Liver (tissue), 8 donors: ENCODE measurements at regions not wholly inside any gene's neighbourhood (a gene's known extent, or its start where the extent isn't known, plus 50 kb on each side); places are given as distances from the start of the nearest gene placed in this dataset.

ENCODE experiments used
- DNase-seq: peaks from one replicate; pipeline ENCODE4 v3.0.0-alpha.2; 2017; ENCODE audit warnings: low spot score
- H3K27ac ChIP-seq, 2 donors: one replicate each; pipeline ENCODE4 v1.7.0; 2013; ENCODE audit warnings: inconsistent platforms in 2 of 2, low read length in 2 of 2, control low read depth in 1 of 2, low read depth in 1 of 2, mild to moderate bottlenecking in 1 of 2
- H3K27me3 ChIP-seq, 4 donors: one replicate each; pipeline versions ENCODE4 v1.6.1 to v1.7.0; 2013; ENCODE audit warnings: low read length in 3 of 4, inconsistent platforms in 1 of 4, mild to moderate bottlenecking in 1 of 4, moderate library complexity in 1 of 4; ENCODE audit not compliant: control insufficient read depth in 4 of 4, insufficient read depth in 4 of 4
- H3K36me3 ChIP-seq, 4 donors: one replicate each; pipeline versions ENCODE4 v1.6.1 to v1.7.0; 2013; ENCODE audit warnings: low read length in 3 of 4, mild to moderate bottlenecking in 3 of 4, low read depth in 1 of 4, moderate library complexity in 1 of 4; ENCODE audit not compliant: control insufficient read depth in 4 of 4, insufficient read depth in 3 of 4
- H3K4me1 ChIP-seq, 4 donors: one replicate each; pipeline versions ENCODE4 v1.6.1 to v1.7.0; 2013; ENCODE audit warnings: low read length in 3 of 4, mild to moderate bottlenecking in 3 of 4, moderate library complexity in 1 of 4; ENCODE audit not compliant: control insufficient read depth in 4 of 4, insufficient read depth in 4 of 4
- H3K4me3 ChIP-seq, 3 donors: one replicate each; pipeline versions ENCODE4 v1.6.1 to v1.7.0; 2013; ENCODE audit warnings: low read length in 3 of 3, control low read depth in 1 of 3, low read depth in 1 of 3, mild to moderate bottlenecking in 1 of 3
- H3K9ac ChIP-seq, 2 donors: one replicate each; pipeline ENCODE4 v1.7.0; 2013; ENCODE audit warnings: low read length in 2 of 2, mild to moderate bottlenecking in 2 of 2, moderate library complexity in 2 of 2, control low read depth in 1 of 2, low read depth in 1 of 2
- H3K9me3 ChIP-seq, 4 donors: one replicate each; pipeline versions ENCODE4 v1.6.1 to v1.7.0; 2013; ENCODE audit warnings: low read length in 3 of 4; ENCODE audit not compliant: control insufficient read depth in 4 of 4
- EGR1 ChIP-seq, 2 donors: IDR thresholded peaks; 2 replicates each; pipeline ENCODE4 v1.6.1; 2016 to 2018; ENCODE audit warnings: antibody characterized with exemption in 2 of 2, low read depth in 2 of 2
- FOXA1 ChIP-seq: IDR thresholded peaks from 2 replicates; pipeline ENCODE4 v1.6.1; 2016; ENCODE audit warnings: antibody characterized with exemption
- FOXA2 ChIP-seq: IDR thresholded peaks from 2 replicates; pipeline ENCODE4 v1.6.1; 2016; ENCODE audit warnings: antibody characterized with exemption
- GABPA ChIP-seq, 2 donors: IDR thresholded peaks in 1 of 2; conservative IDR thresholded peaks in 1 of 2; 2 replicates each; pipeline ENCODE4 v1.6.1; 2016; ENCODE audit warnings: antibody characterized with exemption in 2 of 2, mild to moderate bottlenecking in 1 of 2, moderate library complexity in 1 of 2
- HNF4A ChIP-seq, 2 donors: conservative IDR thresholded peaks; 2 replicates each; pipeline ENCODE4 v1.6.1; 2016; ENCODE audit warnings: antibody characterized with exemption in 2 of 2, mild to moderate bottlenecking in 2 of 2
- HNF4G ChIP-seq: IDR thresholded peaks from 2 replicates; pipeline ENCODE4 v1.6.1; 2016; ENCODE audit warnings: antibody characterized with exemption
- JUND ChIP-seq, 2 donors: IDR thresholded peaks; 2 replicates each; pipeline ENCODE4 v1.6.1; 2016; ENCODE audit warnings: antibody characterized with exemption in 2 of 2
- NR2F2 ChIP-seq: IDR thresholded peaks from 2 replicates; pipeline ENCODE4 v1.6.1; 2016; ENCODE audit warnings: antibody characterized with exemption
- RAD21 ChIP-seq, 2 donors: IDR thresholded peaks; 2 replicates each; pipeline ENCODE4 v1.6.1; 2016; ENCODE audit warnings: antibody characterized with exemption in 2 of 2, mild to moderate bottlenecking in 2 of 2
- RXRA ChIP-seq, 2 donors: IDR thresholded peaks; 2 replicates each; pipeline ENCODE4 v1.6.1; 2017 to 2018; ENCODE audit warnings: antibody characterized with exemption in 2 of 2, mild to moderate bottlenecking in 1 of 2
- SP1 ChIP-seq: IDR thresholded peaks from 2 replicates; pipeline ENCODE4 v1.6.1; 2018; ENCODE audit warnings: antibody characterized with exemption, mild to moderate bottlenecking
- TAF1 ChIP-seq: conservative IDR thresholded peaks from 2 replicates; pipeline ENCODE4 v1.6.1; 2016; ENCODE audit warnings: antibody characterized with exemption, mild to moderate bottlenecking
- YY1 ChIP-seq: IDR thresholded peaks from 2 replicates; pipeline ENCODE4 v1.6.1; 2016; ENCODE audit warnings: antibody characterized with exemption, mild to moderate bottlenecking
- WGBS: extraction: QIAGEN DNeasy Blood & Tissue Kit; methylation state at CpG from one replicate; pipeline ENCODE4 v1.1.7; 2013; 5-methylcytosine and 5-hydroxymethylcytosine counted together
- TF ChIP-seq, protein P1 (sequence below): fragments of 150-350 bp; IDR thresholded peaks from 2 replicates; pipeline ENCODE4 v1.5.1; 2017; ENCODE audit warnings: improper control_type of control experiment, low read depth, low read length; ENCODE audit not compliant: missing input control
- TF ChIP-seq, protein P2 (sequence below): IDR thresholded peaks from 2 replicates; pipeline ENCODE4 v1.6.1; 2016; ENCODE audit warnings: antibody characterized with exemption
- TF ChIP-seq, protein P3 (sequence below): IDR thresholded peaks from 2 replicates; pipeline ENCODE4 v1.6.1; 2016; ENCODE audit warnings: antibody characterized with exemption
- TF ChIP-seq, protein P4 (sequence below): IDR thresholded peaks from 2 replicates; pipeline ENCODE4 v1.6.1; 2016; ENCODE audit warnings: antibody characterized with exemption, mild to moderate bottlenecking
- TF ChIP-seq, protein P5 (sequence below): IDR thresholded peaks from 2 replicates; pipeline ENCODE4 v1.6.1; 2016; ENCODE audit warnings: antibody characterized with exemption
- donor health status: healthy.
- donor health status: healthy.
- donor health status: healthy.
- donor health status: healthy.
- donor health status: healthy.

DNA sequence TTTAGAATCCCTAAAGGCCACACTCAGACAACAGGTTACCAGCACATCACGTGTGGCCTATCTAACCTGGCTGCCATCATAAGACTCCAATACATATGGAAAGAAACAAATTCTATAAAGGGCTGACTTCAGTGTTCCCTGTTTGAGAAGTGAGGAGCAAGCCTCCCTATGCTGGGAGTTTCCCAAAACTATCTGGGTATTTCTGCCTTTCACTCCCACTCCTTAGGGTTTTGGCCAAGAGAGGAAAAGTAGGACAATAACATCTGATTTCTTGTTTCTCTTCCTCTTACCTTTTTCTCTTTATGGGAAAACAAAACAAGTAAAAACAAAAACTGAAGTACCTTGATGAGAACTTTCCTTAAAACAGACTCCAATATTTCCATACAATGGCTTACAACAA, 121.5 kb upstream of the COL8A1 start:
- Histone ChIP-seq H3K27ac (no peak overlapping the region), H3K4me1 (no peaks in the 10 kb centered on the region), H3K9me3 (no peaks in the 10 kb centered on the region), H3K36me3 (no peaks in the 10 kb centered on the region), H3K27me3 (no peaks in the 10 kb centered on the region), H3K4me3 (no peak overlapping the region), H3K9ac (no peak overlapping the region)
- DNase-seq = no peak
- TF ChIP-seq, protein P1, sequence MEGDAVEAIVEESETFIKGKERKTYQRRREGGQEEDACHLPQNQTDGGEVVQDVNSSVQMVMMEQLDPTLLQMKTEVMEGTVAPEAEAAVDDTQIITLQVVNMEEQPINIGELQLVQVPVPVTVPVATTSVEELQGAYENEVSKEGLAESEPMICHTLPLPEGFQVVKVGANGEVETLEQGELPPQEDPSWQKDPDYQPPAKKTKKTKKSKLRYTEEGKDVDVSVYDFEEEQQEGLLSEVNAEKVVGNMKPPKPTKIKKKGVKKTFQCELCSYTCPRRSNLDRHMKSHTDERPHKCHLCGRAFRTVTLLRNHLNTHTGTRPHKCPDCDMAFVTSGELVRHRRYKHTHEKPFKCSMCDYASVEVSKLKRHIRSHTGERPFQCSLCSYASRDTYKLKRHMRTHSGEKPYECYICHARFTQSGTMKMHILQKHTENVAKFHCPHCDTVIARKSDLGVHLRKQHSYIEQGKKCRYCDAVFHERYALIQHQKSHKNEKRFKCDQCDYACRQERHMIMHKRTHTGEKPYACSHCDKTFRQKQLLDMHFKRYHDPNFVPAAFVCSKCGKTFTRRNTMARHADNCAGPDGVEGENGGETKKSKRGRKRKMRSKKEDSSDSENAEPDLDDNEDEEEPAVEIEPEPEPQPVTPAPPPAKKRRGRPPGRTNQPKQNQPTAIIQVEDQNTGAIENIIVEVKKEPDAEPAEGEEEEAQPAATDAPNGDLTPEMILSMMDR = no peak
- TF ChIP-seq HNF4G (no peak), HNF4A (conservative IDR thresholded peaks at IDR 0.05) (no peak), RXRA (IDR thresholded peaks at IDR 0.05) (no peak), FOXA1 (no peak), EGR1 (IDR thresholded peaks at IDR 0.05; ENCODE audit: low read depth in 2 of 2) (no peak), TAF1 (no peak), RAD21 (IDR thresholded peaks at IDR 0.05) (no peak), NR2F2 (no peak), SP1 (no peak), FOXA2 (no peak), JUND (IDR thresholded peaks at IDR 0.05) (no peak), GABPA (IDR thresholded peaks at IDR 0.05 in 1 of 2, conservative IDR thresholded peaks at IDR 0.05 in 1 of 2) (no peak), YY1 (no peak)
- TF ChIP-seq, protein P2, sequence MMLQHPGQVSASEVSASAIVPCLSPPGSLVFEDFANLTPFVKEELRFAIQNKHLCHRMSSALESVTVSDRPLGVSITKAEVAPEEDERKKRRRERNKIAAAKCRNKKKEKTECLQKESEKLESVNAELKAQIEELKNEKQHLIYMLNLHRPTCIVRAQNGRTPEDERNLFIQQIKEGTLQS = no peak
- TF ChIP-seq, protein P3, sequence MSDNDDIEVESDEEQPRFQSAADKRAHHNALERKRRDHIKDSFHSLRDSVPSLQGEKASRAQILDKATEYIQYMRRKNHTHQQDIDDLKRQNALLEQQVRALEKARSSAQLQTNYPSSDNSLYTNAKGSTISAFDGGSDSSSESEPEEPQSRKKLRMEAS = no peak
- TF ChIP-seq, protein P4, sequence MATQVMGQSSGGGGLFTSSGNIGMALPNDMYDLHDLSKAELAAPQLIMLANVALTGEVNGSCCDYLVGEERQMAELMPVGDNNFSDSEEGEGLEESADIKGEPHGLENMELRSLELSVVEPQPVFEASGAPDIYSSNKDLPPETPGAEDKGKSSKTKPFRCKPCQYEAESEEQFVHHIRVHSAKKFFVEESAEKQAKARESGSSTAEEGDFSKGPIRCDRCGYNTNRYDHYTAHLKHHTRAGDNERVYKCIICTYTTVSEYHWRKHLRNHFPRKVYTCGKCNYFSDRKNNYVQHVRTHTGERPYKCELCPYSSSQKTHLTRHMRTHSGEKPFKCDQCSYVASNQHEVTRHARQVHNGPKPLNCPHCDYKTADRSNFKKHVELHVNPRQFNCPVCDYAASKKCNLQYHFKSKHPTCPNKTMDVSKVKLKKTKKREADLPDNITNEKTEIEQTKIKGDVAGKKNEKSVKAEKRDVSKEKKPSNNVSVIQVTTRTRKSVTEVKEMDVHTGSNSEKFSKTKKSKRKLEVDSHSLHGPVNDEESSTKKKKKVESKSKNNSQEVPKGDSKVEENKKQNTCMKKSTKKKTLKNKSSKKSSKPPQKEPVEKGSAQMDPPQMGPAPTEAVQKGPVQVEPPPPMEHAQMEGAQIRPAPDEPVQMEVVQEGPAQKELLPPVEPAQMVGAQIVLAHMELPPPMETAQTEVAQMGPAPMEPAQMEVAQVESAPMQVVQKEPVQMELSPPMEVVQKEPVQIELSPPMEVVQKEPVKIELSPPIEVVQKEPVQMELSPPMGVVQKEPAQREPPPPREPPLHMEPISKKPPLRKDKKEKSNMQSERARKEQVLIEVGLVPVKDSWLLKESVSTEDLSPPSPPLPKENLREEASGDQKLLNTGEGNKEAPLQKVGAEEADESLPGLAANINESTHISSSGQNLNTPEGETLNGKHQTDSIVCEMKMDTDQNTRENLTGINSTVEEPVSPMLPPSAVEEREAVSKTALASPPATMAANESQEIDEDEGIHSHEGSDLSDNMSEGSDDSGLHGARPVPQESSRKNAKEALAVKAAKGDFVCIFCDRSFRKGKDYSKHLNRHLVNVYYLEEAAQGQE = no peak
- TF ChIP-seq, protein P5, sequence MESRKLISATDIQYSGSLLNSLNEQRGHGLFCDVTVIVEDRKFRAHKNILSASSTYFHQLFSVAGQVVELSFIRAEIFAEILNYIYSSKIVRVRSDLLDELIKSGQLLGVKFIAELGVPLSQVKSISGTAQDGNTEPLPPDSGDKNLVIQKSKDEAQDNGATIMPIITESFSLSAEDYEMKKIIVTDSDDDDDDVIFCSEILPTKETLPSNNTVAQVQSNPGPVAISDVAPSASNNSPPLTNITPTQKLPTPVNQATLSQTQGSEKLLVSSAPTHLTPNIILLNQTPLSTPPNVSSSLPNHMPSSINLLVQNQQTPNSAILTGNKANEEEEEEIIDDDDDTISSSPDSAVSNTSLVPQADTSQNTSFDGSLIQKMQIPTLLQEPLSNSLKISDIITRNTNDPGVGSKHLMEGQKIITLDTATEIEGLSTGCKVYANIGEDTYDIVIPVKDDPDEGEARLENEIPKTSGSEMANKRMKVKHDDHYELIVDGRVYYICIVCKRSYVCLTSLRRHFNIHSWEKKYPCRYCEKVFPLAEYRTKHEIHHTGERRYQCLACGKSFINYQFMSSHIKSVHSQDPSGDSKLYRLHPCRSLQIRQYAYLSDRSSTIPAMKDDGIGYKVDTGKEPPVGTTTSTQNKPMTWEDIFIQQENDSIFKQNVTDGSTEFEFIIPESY = no peak
- 83% methylated on average over 1 of the region's 1 CpG for WGBS

DNA sequence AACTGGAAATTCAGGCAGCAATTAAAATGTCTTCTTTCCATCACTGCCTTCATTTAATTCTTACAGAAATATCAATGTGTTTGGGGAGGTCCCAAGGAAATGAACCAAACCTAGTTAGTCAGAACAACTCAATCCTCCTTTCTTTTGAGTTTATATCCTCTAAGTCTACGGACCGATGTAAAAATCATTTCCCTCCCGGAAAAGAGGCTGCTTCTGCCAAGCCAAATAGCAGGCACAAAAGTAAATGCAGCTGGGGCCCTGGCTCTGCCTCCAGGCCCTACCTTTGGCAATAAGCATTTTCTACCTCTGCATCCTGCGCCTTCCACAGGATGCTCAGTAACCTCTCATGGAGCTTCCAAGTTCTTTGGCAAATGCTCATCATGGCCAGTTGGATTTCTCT, 122.5 kb upstream of the COL8A1 start:
- WGBS = 84% methylated on average over 4 of the region's 4 CpGs
- Histone ChIP-seq H3K27me3 (no peaks in the 10 kb centered on the region), H3K27ac (no peak overlapping the region), H3K9me3 (no peaks in the 10 kb centered on the region), H3K4me3 (no peak overlapping the region), H3K36me3 (no peaks in the 10 kb centered on the region), H3K9ac (no peak overlapping the region), H3K4me1 (no peaks in the 10 kb centered on the region)
- DNase-seq = no peak
- no peak for TF ChIP-seq HNF4A (conservative IDR thresholded peaks at IDR 0.05)
- no peak for TF ChIP-seq RXRA (IDR thresholded peaks at IDR 0.05)
- TF ChIP-seq GABPA (IDR thresholded peaks at IDR 0.05 in 1 of 2, conservative IDR thresholded peaks at IDR 0.05 in 1 of 2) = no peak
- TF ChIP-seq HNF4G = no peak
- TF ChIP-seq TAF1 = no peak
- TF ChIP-seq FOXA1 = no peak
- TF ChIP-seq, protein P2 = no peak
- no peak for TF ChIP-seq RAD21 (IDR thresholded peaks at IDR 0.05)
- TF ChIP-seq FOXA2 = no peak
- no peak for TF ChIP-seq SP1
- no peak for TF ChIP-seq EGR1 (IDR thresholded peaks at IDR 0.05; ENCODE audit: low read depth in 2 of 2)
- TF ChIP-seq, protein P5 = no peak
- TF ChIP-seq, protein P1 = no peak
